Caco-2 (cell line): ENCODE measurements at regions not wholly inside any gene's neighbourhood (a gene's known extent, or its start where the extent isn't known, plus 50 kb on each side); places are given as distances from the start of the nearest gene placed in this dataset.

Source experiments
- BruUV-seq: library from RNA; stranded (reverse); fragments of 400-500 nt; replicated peaks from 2 replicates; lab custom pipeline; 2021; lab: Mats Ljungman, UMichigan
- CTCF ChIA-PET: fragments of 300-600 bp; sonication (Branson Sonifier 250); formaldehyde crosslinking; loops from one replicate; lab custom pipeline; 2022; ENCODE audit warnings: antibody characterized with exemption; lab: Charles Lee
- POLR2A ChIA-PET: fragments of 300-600 bp; sonication (Branson Sonifier 250); formaldehyde crosslinking; loops from one replicate; lab custom pipeline; 2022; ENCODE audit warnings: antibody characterized with exemption; lab: Charles Lee
- DNase-seq, 2 experiments: peaks; one replicate each; pipeline versions ENCODE4 v3.0.0 to v3.0.0-alpha.2; 2020 to 2022
- H3K27me3 ChIP-seq: replicated peaks from 2 replicates; pipeline ENCODE4 v1.6.0; 2011; ENCODE audit warnings: low read length; ENCODE audit not compliant: control insufficient read depth, insufficient read depth
- H3K36me3 ChIP-seq: 2 replicates; pipeline ENCODE4 v1.5.1; 2011; ENCODE audit warnings: low read length; ENCODE audit not compliant: control insufficient read depth, insufficient read depth
- H3K4me1 ChIP-seq: fragments of 250-450 bp; sonication (Bioruptor Pico); 2 replicates; pipeline ENCODE4 v1.5.1; 2020; ENCODE audit warnings: mild to moderate bottlenecking
- H3K4me3 ChIP-seq: 2 replicates; pipeline ENCODE4 v1.5.1; 2011; ENCODE audit warnings: low read depth, mild to moderate bottlenecking, control low read depth, low read length
- H3K9me3 ChIP-seq: fragments of 250-450 bp; sonication (Bioruptor Pico); 2 replicates; pipeline ENCODE4 v1.5.1; 2020; ENCODE audit warnings: mild to moderate bottlenecking, moderate library complexity
- H3K27ac Mint-ChIP-seq: one replicate; pipeline ENCODE4 v1.8.0; 2022; ENCODE audit warnings: mixed read lengths; ENCODE audit not compliant: unreplicated experiment
- H3K27me3 Mint-ChIP-seq: one replicate; pipeline ENCODE4 v1.8.0; 2022; ENCODE audit warnings: mixed read lengths; ENCODE audit not compliant: insufficient read depth, unreplicated experiment
- H3K36me3 Mint-ChIP-seq: one replicate; pipeline ENCODE4 v1.8.0; 2022; ENCODE audit warnings: mild to moderate bottlenecking, mixed read lengths; ENCODE audit not compliant: insufficient read depth, unreplicated experiment
- H3K4me1 Mint-ChIP-seq: one replicate; pipeline ENCODE4 v1.8.0; 2022; ENCODE audit warnings: low read depth, mixed read lengths; ENCODE audit not compliant: unreplicated experiment
- H3K4me3 Mint-ChIP-seq: one replicate; pipeline ENCODE4 v1.8.0; 2022; ENCODE audit warnings: mild to moderate bottlenecking, moderate library complexity, mixed read lengths; ENCODE audit not compliant: unreplicated experiment
- H3K9me3 Mint-ChIP-seq: one replicate; pipeline ENCODE4 v1.8.0; 2022; ENCODE audit warnings: mixed read lengths; ENCODE audit not compliant: unreplicated experiment
- intact Hi-C: fragments of 100-400 bp; cut with micrococcal nuclease; formaldehyde crosslinking; loops from one replicate; pipeline ENCODE4 v1.10.0; 2022; ENCODE audit not compliant: unreplicated experiment
- TF ChIP-seq, protein P1 (sequence below), 2 experiments: fragments of 200-600 bp in 1 of 2; IDR thresholded peaks; 1 replicate in 1 of 2; 2 replicates in 1 of 2; pipeline versions ENCODE4 v1.5.1 to v1.8.0; 2011 to 2022; ENCODE audit warnings: antibody characterized with exemption in 1 of 2, control low read depth in 1 of 2, inconsistent platforms in 1 of 2, low read depth in 1 of 2, low read length in 1 of 2, mild to moderate bottlenecking in 1 of 2, moderate library complexity in 1 of 2; ENCODE audit not compliant: insufficient read depth in 1 of 2, severe bottlenecking in 1 of 2, unreplicated experiment in 1 of 2

GRCh38 chr11:134674974-134675373, 262.9 kb upstream of the B3GAT1 start:
- no peak for DNase-seq
- Histone ChIP-seq H3K9me3 (no peaks in the 10 kb centered on the region), H3K4me1 (no peaks in the 10 kb centered on the region), H3K4me3 (no peak overlapping the region), H3K27me3 (no peaks in the 10 kb centered on the region; the same call in 1 of the 2 replicates), H3K36me3 (no peaks in the 10 kb centered on the region)
- POLR2A ChIA-PET, result no interaction called here
- CTCF ChIA-PET, result no interaction called here
- intact Hi-C loops, result no loop called here
- Mint-ChIP-seq H3K4me1 (no peaks in the 10 kb centered on the region), H3K9me3 (no peaks in the 10 kb centered on the region), H3K27me3 (peaks cover 13% of the 10 kb centered on the region), H3K36me3 (no peaks in the 10 kb centered on the region), H3K27ac (no peak overlapping the region), H3K4me3 (no peak overlapping the region)
- no TSS peak for BruUV-seq
- TF ChIP-seq, protein P1, sequence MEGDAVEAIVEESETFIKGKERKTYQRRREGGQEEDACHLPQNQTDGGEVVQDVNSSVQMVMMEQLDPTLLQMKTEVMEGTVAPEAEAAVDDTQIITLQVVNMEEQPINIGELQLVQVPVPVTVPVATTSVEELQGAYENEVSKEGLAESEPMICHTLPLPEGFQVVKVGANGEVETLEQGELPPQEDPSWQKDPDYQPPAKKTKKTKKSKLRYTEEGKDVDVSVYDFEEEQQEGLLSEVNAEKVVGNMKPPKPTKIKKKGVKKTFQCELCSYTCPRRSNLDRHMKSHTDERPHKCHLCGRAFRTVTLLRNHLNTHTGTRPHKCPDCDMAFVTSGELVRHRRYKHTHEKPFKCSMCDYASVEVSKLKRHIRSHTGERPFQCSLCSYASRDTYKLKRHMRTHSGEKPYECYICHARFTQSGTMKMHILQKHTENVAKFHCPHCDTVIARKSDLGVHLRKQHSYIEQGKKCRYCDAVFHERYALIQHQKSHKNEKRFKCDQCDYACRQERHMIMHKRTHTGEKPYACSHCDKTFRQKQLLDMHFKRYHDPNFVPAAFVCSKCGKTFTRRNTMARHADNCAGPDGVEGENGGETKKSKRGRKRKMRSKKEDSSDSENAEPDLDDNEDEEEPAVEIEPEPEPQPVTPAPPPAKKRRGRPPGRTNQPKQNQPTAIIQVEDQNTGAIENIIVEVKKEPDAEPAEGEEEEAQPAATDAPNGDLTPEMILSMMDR (IDR thresholded peaks at IDR 0.05; ENCODE audit: insufficient read depth in 1 of 2, low read depth in 1 of 2, low read length in 1 of 2, severe bottlenecking in 1 of 2, unreplicated experiment in 1 of 2), result no peak

GRCh38 chr11:134670961-134671370, 258.9 kb upstream of the B3GAT1 start:
- Mint-ChIP-seq H3K27me3 (peaks cover 13% of the 10 kb centered on the region), H3K4me3 (no peak overlapping the region), H3K27ac (no peak overlapping the region), H3K36me3 (no peaks in the 10 kb centered on the region), H3K9me3 (no peaks in the 10 kb centered on the region), H3K4me1 (no peaks in the 10 kb centered on the region)
- ChIA-PET POLR2A (no interaction called here), CTCF (no interaction called here)
- BruUV-seq, result no TSS peak
- Histone ChIP-seq H3K4me1 (no peaks in the 10 kb centered on the region), H3K9me3 (peaks cover 5% of the 10 kb centered on the region; the same call in 1 of the 2 replicates), H3K4me3 (no peak overlapping the region), H3K36me3 (no peaks in the 10 kb centered on the region), H3K27me3 (no peaks in the 10 kb centered on the region; the same call in 1 of the 2 replicates)
- intact Hi-C loops, result no loop called here
- DNase-seq, result no peak
- TF ChIP-seq, protein P1 (IDR thresholded peaks at IDR 0.05; ENCODE audit: insufficient read depth in 1 of 2, low read depth in 1 of 2, low read length in 1 of 2, severe bottlenecking in 1 of 2, unreplicated experiment in 1 of 2), result no peak

- Histone ChIP-seq H3K9me3 (peaks cover 9% of the 10 kb centered on the region; the same call in 1 of the 2 replicates), H3K27me3 (no peaks in the 10 kb centered on the region; the same call in 1 of the 2 replicates), H3K36me3 (no peaks in the 10 kb centered on the region), H3K4me3 (no peak overlapping the region), H3K4me1 (no peaks in the 10 kb centered on the region)
- Mint-ChIP-seq H3K27me3 (peaks cover 13% of the 10 kb centered on the region), H3K27ac (no peak overlapping the region), H3K4me3 (no peak overlapping the region), H3K36me3 (no peaks in the 10 kb centered on the region), H3K9me3 (no peaks in the 10 kb centered on the region), H3K4me1 (no peaks in the 10 kb centered on the region)
- BruUV-seq, result no TSS peak
- CTCF ChIA-PET, result no interaction called here
- intact Hi-C loops, result no loop called here
- no peak for DNase-seq
- TF ChIP-seq, protein P1 (IDR thresholded peaks at IDR 0.05; ENCODE audit: insufficient read depth in 1 of 2, low read depth in 1 of 2, low read length in 1 of 2, severe bottlenecking in 1 of 2, unreplicated experiment in 1 of 2), result no peak
- POLR2A ChIA-PET, result no interaction called here
These were observed 258.3 kb upstream of the B3GAT1 start for GRCh38 chr11:134670247-134670782.
